ENCODE measurements at regions not wholly inside any gene's neighbourhood (a gene's known extent, or its start where the extent isn't known, plus 50 kb on each side); places are given as distances from the start of the nearest gene placed in this dataset.
"Not testable (repeated sequence)": the region's sequence is repeated elsewhere in the genome, so short reads cannot be mapped to it uniquely, and the experiment has no call there.

- no peak for DNase-seq
Measured at GRCh38 chr7:120163449-120163848, 109.5 kb upstream of the KCND2 start.

GRCh38 chr7:120165227-120165626, 107.7 kb upstream of the KCND2 start:
- DNase-seq: no peak

- DNase-seq: peak; percentile 70
Measured at GRCh38 chr7:120168066-120168465, 104.9 kb upstream of the KCND2 start.

GRCh38 chr7:120169996-120170783, 102.8 kb upstream of the KCND2 start:
- DNase-seq: peak; percentile 45

- peak; percentile 22 for DNase-seq
Measured at GRCh38 chr7:120170834-120171233, 102.1 kb upstream of the KCND2 start.

GRCh38 chr7:120171406-120171805, 101.6 kb upstream of the KCND2 start:
- no peak for DNase-seq

GRCh38 chr7:120180221-120180620, 92.8 kb upstream of the KCND2 start:
- DNase-seq: no peak

GRCh38 chr7:120181499-120181898, 91.5 kb upstream of the KCND2 start:
- DNase-seq: no peak

GRCh38 chr7:120184866-120185265, 88.1 kb upstream of the KCND2 start:
- DNase-seq: no peak

GRCh38 chr7:120185940-120186682, 86.9 kb upstream of the KCND2 start:
- peak; percentile 13 for DNase-seq

GRCh38 chr7:120186688-120187087, 86.3 kb upstream of the KCND2 start:
- DNase-seq: no peak

- no peak for DNase-seq
Measured at GRCh38 chr7:120189623-120190022, 83.4 kb upstream of the KCND2 start.

- no peak for DNase-seq
Measured at GRCh38 chr7:120190109-120190508, 82.9 kb upstream of the KCND2 start.

GRCh38 chr7:120190566-120190965, 82.4 kb upstream of the KCND2 start:
- DNase-seq: no peak

- not testable (repeated sequence) for DNase-seq
Measured at GRCh38 chr7:120191423-120191822, 81.6 kb upstream of the KCND2 start.

GRCh38 chr7:120201290-120201689, 71.7 kb upstream of the KCND2 start:
- no peak for DNase-seq

GRCh38 chr7:120205101-120205500, 67.9 kb upstream of the KCND2 start:
- no peak for DNase-seq

- no peak for DNase-seq
Measured at GRCh38 chr7:120207037-120207436, 65.9 kb upstream of the KCND2 start.

- DNase-seq: no peak
Measured at GRCh38 chr7:120215654-120216053, 57.3 kb upstream of the KCND2 start.

- DNase-seq: no peak
Measured at GRCh38 chr7:120216947-120217346, 56.0 kb upstream of the KCND2 start.

- no peak for DNase-seq
Measured at GRCh38 chr7:120218712-120219111, 54.3 kb upstream of the KCND2 start.

- DNase-seq: no peak
Measured at GRCh38 chr7:120221666-120222065, 51.3 kb upstream of the KCND2 start.
